ENCODE measurements at regions not wholly inside any gene's neighbourhood (a gene's known extent, or its start where the extent isn't known, plus 50 kb on each side); places are given as distances from the start of the nearest gene placed in this dataset.

DNA sequence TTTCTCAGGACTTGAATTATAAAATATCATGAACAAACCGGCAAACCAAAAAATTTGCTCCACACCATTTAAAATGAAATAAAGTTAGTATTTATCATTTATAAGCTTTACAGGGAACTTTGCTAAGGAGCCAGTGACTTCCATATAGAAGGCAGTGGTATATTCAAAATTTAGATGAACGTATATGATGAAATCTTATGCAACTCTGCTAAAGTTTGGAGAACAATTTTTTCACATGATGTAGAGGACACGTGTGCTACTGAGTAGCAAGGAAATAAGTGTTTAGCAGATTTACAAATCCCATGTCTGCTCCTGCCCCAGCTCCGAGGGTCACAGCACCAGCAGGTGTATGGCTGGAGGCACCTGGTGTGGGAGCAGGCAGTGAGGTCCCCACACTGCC is 70.8 kb upstream of the IFNG-AS1 start:
- H3K27ac Mint-ChIP-seq = no peak overlapping the region
- no peak for ATAC-seq
- no peak for DNase-seq (ENCODE audit: low spot score)
- H3K4me1 Mint-ChIP-seq (ENCODE audit: low read depth in 2 of 2) = no peaks in the 10 kb centered on the region
- peaks cover 9 to 14% of the 10 kb centered on the region in 2 donors for H3K27me3 Mint-ChIP-seq
- H3K9me3 Mint-ChIP-seq = no peaks in the 10 kb centered on the region
- H3K36me3 Mint-ChIP-seq = no peaks in the 10 kb centered on the region
- no peak overlapping the region for H3K4me3 Mint-ChIP-seq

DNA sequence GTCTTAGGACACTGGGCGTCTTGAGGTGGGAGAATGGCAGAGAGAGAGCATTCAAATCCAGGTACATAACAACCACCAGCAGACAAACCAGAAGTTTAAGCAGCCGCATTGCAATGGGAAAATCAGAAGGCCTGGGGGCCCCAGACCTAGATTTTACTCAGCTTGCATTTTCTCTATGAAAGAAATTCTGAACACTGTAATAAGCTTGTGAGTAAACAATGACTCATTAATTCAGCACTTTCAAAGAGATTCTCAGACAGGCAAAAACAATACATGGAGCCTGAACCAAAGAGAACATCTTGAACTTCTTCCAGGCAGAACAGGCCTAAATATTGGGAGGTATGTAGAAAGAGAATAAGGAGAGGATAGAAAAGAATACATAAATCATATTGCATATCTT is 69.8 kb upstream of the IFNG-AS1 start:
- DNase-seq (ENCODE audit: low spot score) = no peak
- Mint-ChIP-seq H3K4me1 (ENCODE audit: low read depth in 2 of 2) (peaks cover 0 to 3% of the 10 kb centered on the region in 2 donors), H3K36me3 (no peaks in the 10 kb centered on the region), H3K27me3 (peaks cover 11% of the 10 kb centered on the region in 2 donors), H3K9me3 (no peaks in the 10 kb centered on the region), H3K4me3 (no peak overlapping the region), H3K27ac (no peak overlapping the region)
- ATAC-seq = no peak

DNA sequence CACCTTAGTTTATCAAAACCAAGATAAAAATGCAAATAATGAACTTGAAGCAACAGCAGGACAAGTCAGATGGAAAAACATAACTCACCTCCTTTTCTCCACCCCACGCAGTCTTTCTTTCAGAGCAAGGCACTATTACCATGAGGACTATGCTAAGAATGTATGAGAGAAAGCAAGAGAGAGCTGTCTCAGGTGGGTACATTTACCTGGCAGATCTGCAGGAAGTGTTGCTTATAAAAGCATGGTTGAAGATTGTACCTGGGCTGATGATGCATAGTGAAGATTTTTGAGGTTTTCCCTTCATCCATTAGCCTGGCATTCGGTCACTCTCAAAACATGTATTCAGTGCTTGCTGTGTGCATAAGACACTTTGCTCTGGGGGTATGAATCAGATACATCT is 68.8 kb upstream of the IFNG-AS1 start:
- DNase-seq (ENCODE audit: low spot score) (no peak), ATAC-seq (no peak)
- no peak overlapping the region for H3K4me3 Mint-ChIP-seq
- peaks cover 11 to 14% of the 10 kb centered on the region in 2 donors for H3K27me3 Mint-ChIP-seq
- no peak overlapping the region for H3K27ac Mint-ChIP-seq
- no peaks in the 10 kb centered on the region for H3K9me3 Mint-ChIP-seq
- no peaks in the 10 kb centered on the region for H3K36me3 Mint-ChIP-seq
- peaks cover 0 to 3% of the 10 kb centered on the region in 2 donors for H3K4me1 Mint-ChIP-seq (ENCODE audit: low read depth in 2 of 2)

DNA sequence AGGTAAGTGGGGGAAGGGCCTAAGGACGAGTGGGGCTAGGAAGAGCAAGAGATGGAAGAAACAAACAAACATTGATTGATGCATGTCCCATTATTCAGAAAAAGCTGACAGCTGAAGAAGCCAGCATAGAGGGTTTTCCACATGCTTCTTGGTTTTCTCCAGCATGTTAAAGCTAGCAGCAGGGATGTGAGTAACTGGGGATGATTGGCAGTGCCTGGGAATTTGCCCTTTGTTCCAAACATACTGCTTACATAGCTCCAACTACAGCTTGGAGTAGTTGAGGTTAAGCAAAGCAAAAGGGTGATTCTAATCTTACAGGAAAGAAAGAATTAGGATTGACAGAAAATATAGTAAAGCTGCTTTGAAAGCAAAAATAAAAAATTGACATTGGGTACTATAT is 68.0 kb upstream of the IFNG-AS1 start:
- H3K27ac Mint-ChIP-seq = no peak overlapping the region
- H3K4me3 Mint-ChIP-seq = no peak overlapping the region
- H3K36me3 Mint-ChIP-seq = no peaks in the 10 kb centered on the region
- H3K4me1 Mint-ChIP-seq (ENCODE audit: low read depth in 2 of 2) = peaks cover 0 to 3% of the 10 kb centered on the region in 2 donors
- H3K9me3 Mint-ChIP-seq = no peaks in the 10 kb centered on the region
- ATAC-seq = no peak
- H3K27me3 Mint-ChIP-seq = peaks cover 10 to 15% of the 10 kb centered on the region in 2 donors
- no peak for DNase-seq (ENCODE audit: low spot score)

DNA sequence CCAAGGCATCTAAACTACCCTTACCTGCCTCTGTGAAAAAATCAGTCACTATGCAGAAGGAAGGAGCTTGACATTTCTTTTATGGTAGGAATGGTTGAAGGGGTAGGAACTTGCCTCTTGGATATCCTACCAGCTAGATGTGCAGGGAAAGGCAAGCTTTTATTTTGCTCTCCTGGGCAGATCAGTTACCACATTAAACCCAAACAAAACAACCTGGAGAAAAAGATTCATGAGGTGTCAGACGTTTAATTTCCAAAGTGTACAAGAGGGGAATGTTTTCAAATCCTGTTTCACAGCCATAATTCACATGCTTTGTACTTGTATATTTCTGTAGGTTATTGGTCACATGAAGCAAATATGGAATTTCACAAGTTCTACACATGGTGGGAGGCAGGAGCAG is 67.0 kb upstream of the IFNG-AS1 start:
- Mint-ChIP-seq H3K4me3 (no peak overlapping the region), H3K27me3 (peaks cover 7 to 8% of the 10 kb centered on the region in 2 donors), H3K4me1 (ENCODE audit: low read depth in 2 of 2) (peaks cover 0 to 3% of the 10 kb centered on the region in 2 donors), H3K36me3 (no peaks in the 10 kb centered on the region), H3K9me3 (no peaks in the 10 kb centered on the region), H3K27ac (no peak overlapping the region)
- DNase-seq (ENCODE audit: low spot score) (no peak), ATAC-seq (no peak)

DNA sequence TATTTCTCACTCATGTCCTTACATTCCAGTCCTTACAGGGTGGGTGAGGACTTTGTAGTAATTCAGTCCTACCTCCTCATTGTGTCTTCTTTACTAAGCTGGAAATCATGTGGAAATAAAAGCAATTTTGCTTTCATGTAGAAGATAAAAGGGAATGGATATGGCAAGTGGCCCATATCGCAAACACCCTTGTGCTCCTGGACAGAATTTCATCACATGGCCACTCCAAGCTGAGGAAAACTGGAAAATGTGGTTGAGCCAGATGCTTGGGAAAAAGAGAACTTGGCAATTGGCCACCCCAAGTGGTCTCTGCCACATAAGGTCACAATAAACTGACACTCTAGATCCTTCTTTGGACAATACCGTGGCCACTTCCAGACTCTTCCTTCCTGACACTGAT is 64.2 kb upstream of the IFNG-AS1 start:
- DNase-seq (ENCODE audit: low spot score) (no peak), ATAC-seq (no peak)
- no peaks in the 10 kb centered on the region for H3K36me3 Mint-ChIP-seq
- no peak overlapping the region for H3K27ac Mint-ChIP-seq
- peaks cover 0 to 3% of the 10 kb centered on the region in 2 donors for H3K4me1 Mint-ChIP-seq (ENCODE audit: low read depth in 2 of 2)
- no peak overlapping the region for H3K4me3 Mint-ChIP-seq
- no peaks in the 10 kb centered on the region for H3K9me3 Mint-ChIP-seq
- peaks cover 7 to 8% of the 10 kb centered on the region in 2 donors for H3K27me3 Mint-ChIP-seq

DNA sequence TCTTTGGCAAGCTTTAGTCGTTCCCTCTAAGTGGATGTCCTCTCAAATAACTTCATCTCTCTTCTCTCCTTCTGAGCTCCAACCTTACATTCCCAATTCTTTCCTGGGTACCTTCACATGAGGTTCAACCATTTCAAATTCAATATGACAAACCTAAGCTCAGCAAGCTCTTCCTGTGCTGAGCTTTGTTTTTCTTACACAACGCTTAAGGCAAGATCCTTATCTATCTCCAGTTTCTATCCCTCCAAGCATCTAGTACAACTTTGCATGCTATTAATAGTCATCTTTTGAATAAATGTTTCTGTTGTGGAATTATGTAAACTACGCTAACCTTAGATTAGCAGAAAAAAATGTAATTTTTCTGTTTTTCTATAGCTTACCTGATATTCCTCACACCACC is 63.7 kb upstream of the IFNG-AS1 start:
- Mint-ChIP-seq H3K27ac (no peak overlapping the region), H3K4me3 (no peak overlapping the region), H3K27me3 (peaks cover 7 to 10% of the 10 kb centered on the region in 2 donors), H3K36me3 (no peaks in the 10 kb centered on the region), H3K4me1 (ENCODE audit: low read depth in 2 of 2) (peaks cover 0 to 3% of the 10 kb centered on the region in 2 donors), H3K9me3 (no peaks in the 10 kb centered on the region)
- no peak for ATAC-seq
- no peak for DNase-seq (ENCODE audit: low spot score)

DNA sequence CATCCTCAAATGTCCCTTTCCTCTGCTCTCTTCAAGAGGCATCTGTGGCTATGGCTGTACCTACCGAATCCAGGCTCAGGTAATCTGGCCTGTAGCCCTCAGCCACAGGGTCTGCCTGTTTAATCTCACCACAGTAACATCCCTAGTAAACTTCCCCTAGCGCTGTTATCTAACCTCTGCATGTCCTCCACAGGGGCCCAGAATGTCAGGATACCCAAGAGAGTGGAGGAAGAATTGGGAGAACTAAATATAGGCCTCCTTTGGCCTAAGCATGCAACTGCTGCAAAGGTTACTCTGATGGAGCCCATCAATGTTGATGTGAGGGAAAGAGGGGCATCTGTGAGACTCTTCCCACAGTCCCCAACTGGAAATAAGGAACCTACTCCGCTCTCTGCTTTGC is 63.2 kb upstream of the IFNG-AS1 start:
- H3K4me1 Mint-ChIP-seq (ENCODE audit: low read depth in 2 of 2) = peaks cover 0 to 3% of the 10 kb centered on the region in 2 donors
- ATAC-seq (no peak), DNase-seq (ENCODE audit: low spot score) (no peak)
- H3K27ac Mint-ChIP-seq = no peak overlapping the region
- peaks cover 7 to 8% of the 10 kb centered on the region in 2 donors for H3K27me3 Mint-ChIP-seq
- no peak overlapping the region for H3K4me3 Mint-ChIP-seq
- no peaks in the 10 kb centered on the region for H3K9me3 Mint-ChIP-seq
- no peaks in the 10 kb centered on the region for H3K36me3 Mint-ChIP-seq

DNA sequence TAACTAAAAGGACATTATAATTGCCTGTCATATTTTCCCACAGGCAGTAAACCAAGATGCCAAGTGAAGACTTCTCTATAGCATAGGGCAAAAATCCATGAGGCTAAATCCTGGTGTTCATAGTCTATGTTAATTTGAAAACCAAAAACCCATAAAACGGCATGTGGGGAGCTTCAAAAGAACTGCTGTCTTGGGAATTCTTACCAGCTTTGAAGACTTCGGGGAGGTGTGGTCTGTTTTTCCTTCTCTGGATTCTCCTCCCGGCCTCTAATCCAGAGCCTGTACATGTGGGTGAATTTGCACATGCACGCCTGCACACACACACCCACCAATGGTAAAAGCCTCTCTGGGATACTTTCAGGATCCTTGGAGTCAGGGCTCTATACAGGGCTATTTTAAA is 61.9 kb upstream of the IFNG-AS1 start:
- Mint-ChIP-seq H3K4me1 (ENCODE audit: low read depth in 2 of 2) (peaks cover 0 to 3% of the 10 kb centered on the region in 2 donors), H3K27ac (no peak overlapping the region), H3K27me3 (peaks cover 7 to 13% of the 10 kb centered on the region in 2 donors), H3K9me3 (no peaks in the 10 kb centered on the region), H3K36me3 (no peaks in the 10 kb centered on the region), H3K4me3 (no peak overlapping the region)
- ATAC-seq = no peak
- DNase-seq (ENCODE audit: low spot score) = no peak

DNA sequence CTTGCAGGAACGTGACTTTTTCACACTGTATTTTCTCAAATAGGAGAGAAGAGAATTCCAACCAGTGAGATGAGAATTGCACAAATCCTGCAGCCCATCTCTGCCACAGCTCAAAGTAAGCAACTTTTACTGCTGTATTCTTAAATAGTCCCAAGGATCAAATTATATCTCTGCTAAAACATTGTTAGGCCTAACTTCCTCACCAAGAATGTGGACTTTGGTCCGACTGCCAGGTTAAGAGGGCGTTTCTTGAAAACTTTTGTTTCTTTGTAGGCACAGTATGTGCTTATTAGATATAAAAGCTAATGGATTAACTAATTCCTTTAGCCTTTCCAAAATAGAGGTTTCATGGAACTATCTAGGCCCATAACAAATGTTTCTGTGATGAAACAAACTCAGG is 61.4 kb upstream of the IFNG-AS1 start:
- ATAC-seq (no peak), DNase-seq (ENCODE audit: low spot score) (no peak)
- H3K4me3 Mint-ChIP-seq = no peak overlapping the region
- peaks cover 0 to 3% of the 10 kb centered on the region in 2 donors for H3K4me1 Mint-ChIP-seq (ENCODE audit: low read depth in 2 of 2)
- peaks cover 7 to 14% of the 10 kb centered on the region in 2 donors for H3K27me3 Mint-ChIP-seq
- H3K9me3 Mint-ChIP-seq = no peaks in the 10 kb centered on the region
- no peak overlapping the region for H3K27ac Mint-ChIP-seq
- H3K36me3 Mint-ChIP-seq = no peaks in the 10 kb centered on the region

DNA sequence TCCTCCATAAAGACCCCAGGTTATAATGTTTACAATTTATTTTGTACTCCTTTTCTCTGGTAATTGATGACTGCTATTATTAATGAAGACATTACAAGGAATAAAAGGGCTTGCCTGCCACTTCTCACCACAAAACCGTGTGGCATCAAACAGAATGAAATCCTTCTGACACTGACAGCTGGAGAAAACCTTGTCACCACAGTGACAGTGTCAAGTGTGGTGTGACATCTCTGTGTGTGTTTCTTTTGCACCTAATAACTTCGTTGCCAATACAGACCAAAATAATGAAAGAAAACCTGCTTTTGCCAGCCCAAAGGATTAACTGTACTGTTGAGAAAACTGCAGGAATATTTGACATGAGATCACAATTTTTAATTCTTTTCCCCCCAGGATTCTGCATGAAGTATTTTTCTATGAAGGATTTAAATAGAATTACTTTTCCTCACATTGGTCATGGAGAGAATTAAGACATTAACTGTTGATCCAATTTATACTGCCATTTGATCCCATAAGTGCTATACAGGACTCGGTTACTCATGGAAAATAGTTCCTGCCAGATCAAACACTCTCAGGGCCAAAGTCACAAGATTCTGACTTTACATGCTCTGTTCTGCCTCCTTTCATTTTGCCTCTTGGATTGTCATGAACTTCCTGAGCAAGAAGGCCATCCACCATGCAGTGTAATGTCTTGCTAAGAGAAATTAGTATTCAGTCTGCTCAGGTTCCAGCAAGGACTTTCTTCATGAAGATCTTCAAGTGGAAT is 60.4 kb upstream of the IFNG-AS1 start:
- no peaks in the 10 kb centered on the region for H3K36me3 Mint-ChIP-seq
- DNase-seq (ENCODE audit: low spot score) (no peak), ATAC-seq (no peak)
- peaks cover 7 to 11% of the 10 kb centered on the region in 2 donors for H3K27me3 Mint-ChIP-seq
- no peaks in the 10 kb centered on the region for H3K9me3 Mint-ChIP-seq
- no peak overlapping the region for H3K4me3 Mint-ChIP-seq
- H3K27ac Mint-ChIP-seq = no peak overlapping the region
- H3K4me1 Mint-ChIP-seq (ENCODE audit: low read depth in 2 of 2) = no peaks in the 10 kb centered on the region

DNA sequence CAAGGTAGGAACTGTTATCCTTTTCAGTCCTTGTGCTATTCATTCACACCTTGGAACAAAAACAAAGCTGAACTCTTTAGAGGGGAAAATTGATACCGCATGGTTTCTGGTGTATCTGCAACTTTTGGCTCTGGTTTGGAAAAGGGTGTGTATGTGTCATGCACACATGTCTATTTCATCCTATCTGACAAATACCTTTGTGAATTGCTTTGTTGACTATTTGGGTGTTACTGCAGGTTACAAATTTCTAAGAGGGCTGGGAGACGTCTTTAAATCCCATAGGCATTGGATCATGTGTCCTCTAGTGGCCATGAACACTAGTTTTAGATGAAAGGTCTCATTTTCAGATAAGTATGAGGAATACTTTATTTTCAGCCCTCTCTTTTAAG is 59.9 kb upstream of the IFNG-AS1 start:
- ATAC-seq = no peak
- Mint-ChIP-seq H3K4me1 (ENCODE audit: low read depth in 2 of 2) (no peaks in the 10 kb centered on the region), H3K4me3 (no peak overlapping the region), H3K27ac (no peak overlapping the region), H3K36me3 (no peaks in the 10 kb centered on the region), H3K27me3 (peaks cover 7 to 10% of the 10 kb centered on the region in 2 donors), H3K9me3 (no peaks in the 10 kb centered on the region)
- no peak for DNase-seq (ENCODE audit: low spot score)

DNA sequence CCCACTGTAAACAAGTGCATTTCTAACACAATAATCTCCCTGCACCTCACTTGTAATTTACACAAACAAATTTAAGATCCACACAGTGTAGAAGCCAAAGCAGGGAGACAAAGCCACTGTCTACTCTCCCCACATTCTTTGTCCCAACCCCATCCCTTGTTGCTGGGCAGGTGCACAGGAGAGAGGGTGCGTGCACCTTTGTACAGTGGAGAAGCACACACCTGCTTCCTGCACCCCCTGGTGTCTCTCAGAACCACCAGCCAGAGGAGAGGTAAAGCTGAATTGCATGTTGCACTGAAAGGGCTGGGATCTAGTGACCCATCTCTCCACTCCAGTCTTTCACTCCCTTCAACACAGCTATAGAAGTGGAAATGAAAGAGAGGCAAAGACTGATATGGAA is 51.4 kb upstream of the IFNG-AS1 start:
- Mint-ChIP-seq H3K27me3 (peaks cover 10 to 16% of the 10 kb centered on the region in 2 donors), H3K27ac (no peak overlapping the region), H3K36me3 (no peaks in the 10 kb centered on the region), H3K4me3 (no peak overlapping the region), H3K4me1 (ENCODE audit: low read depth in 2 of 2) (no peaks in the 10 kb centered on the region), H3K9me3 (no peaks in the 10 kb centered on the region)
- ATAC-seq (peak in 1 of 2 donors; percentile 15), DNase-seq (ENCODE audit: low spot score) (no peak)
